ENCODE measurements at regions not wholly inside any gene's neighbourhood (a gene's known extent, or its start where the extent isn't known, plus 50 kb on each side); places are given as distances from the start of the nearest gene placed in this dataset.

DNA sequence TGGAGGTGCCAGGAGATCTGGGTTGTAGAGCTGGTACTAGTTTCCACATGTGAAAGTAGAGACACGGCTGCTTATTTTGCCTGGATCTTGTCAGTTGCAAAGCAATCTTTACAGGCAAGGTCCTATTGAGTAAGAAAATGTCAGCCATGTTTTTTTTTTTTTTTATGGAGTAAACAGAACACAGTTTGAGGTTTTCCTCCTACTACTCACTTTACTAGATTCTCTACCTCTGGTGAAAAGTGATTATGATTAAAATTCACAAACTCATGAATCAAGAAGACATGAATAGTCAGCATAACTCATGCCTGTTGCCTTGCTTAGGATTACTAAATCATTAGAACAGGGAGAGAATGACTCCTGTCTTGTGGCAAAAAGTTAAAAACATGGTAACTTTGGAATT lies 70.1 kb upstream of the PNPT1 start:
- ChIA-PET POLR2A (no interaction called here), CTCF (no interaction called here)
- Mint-ChIP-seq H3K27ac (no peak overlapping the region), H3K27me3 (ENCODE audit: low read depth) (no peaks in the 10 kb centered on the region), H3K4me3 (no peak overlapping the region), H3K4me1 (peaks cover 15% of the 10 kb centered on the region), H3K9me3 (peaks cover 16% of the 10 kb centered on the region), H3K36me3 (peaks cover 5% of the 10 kb centered on the region)
- ATAC-seq (no peak), DNase-seq (ENCODE audit: low spot score) (no peak)
- TF ChIP-seq RELA (CRISPR knock-in tag; IDR thresholded peaks at IDR 0.05; ENCODE audit: borderline replicate concordance) (no peak), ATF1 (CRISPR knock-in tag; IDR thresholded peaks at IDR 0.05) (no peak), ZNF416 (CRISPR knock-in tag; IDR thresholded peaks at IDR 0.05) (no peak), SOX15 (CRISPR knock-in tag; IDR thresholded peaks at IDR 0.05) (no peak), ZBTB21 (CRISPR knock-in tag; IDR thresholded peaks at IDR 0.05; ENCODE audit: borderline replicate concordance) (no peak), GTF2I (CRISPR knock-in tag; conservative IDR thresholded peaks at IDR 0.05) (no peak), JAZF1 (CRISPR knock-in tag; IDR thresholded peaks at IDR 0.05) (no peak), PRRX2 (CRISPR knock-in tag; IDR thresholded peaks at IDR 0.05) (no peak), ZNF671 (CRISPR knock-in tag; IDR thresholded peaks at IDR 0.05) (no peak), EMX1 (CRISPR knock-in tag; IDR thresholded peaks at IDR 0.05) (no peak), FOXP1 (CRISPR knock-in tag; IDR thresholded peaks at IDR 0.05; ENCODE audit: borderline replicate concordance) (no peak), TEAD1 (CRISPR knock-in tag; IDR thresholded peaks at IDR 0.05) (no peak)
- TF ChIP-seq, protein P1, sequence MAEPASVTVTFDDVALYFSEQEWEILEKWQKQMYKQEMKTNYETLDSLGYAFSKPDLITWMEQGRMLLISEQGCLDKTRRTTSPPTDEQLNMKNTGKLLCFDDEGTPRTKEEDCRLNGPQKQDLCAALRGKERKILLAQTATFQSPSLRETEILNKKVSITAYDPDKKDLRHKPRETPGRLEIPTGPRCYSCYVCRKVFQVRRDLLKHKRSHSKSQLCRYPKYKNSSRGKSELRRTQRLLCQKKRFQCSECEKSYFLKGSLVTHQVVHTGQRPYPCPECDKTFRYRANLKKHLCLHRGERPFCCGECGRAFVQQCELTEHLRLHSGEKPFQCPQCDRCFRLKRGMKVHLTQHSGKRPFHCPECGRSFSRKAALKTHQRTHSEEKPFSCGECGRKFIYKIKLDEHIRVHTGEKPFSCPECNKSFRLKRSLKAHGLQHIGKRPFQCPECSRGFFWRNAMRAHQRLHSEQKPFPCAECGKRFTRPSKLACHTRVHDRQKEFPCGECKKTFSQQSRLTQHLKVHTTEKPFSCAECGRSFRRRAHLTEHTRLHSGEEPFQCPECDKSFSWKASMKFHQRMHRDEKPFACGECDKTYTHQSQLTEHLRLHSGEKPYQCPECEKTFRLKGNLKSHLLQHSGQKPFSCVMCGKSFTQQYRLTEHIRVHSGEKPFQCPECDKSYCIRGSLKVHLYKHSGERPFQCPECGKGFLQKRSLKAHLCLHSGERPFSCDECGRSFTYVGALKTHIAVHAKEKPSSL (CRISPR knock-in tag; conservative IDR thresholded peaks at IDR 0.05) = no peak
- TF ChIP-seq, protein P2, sequence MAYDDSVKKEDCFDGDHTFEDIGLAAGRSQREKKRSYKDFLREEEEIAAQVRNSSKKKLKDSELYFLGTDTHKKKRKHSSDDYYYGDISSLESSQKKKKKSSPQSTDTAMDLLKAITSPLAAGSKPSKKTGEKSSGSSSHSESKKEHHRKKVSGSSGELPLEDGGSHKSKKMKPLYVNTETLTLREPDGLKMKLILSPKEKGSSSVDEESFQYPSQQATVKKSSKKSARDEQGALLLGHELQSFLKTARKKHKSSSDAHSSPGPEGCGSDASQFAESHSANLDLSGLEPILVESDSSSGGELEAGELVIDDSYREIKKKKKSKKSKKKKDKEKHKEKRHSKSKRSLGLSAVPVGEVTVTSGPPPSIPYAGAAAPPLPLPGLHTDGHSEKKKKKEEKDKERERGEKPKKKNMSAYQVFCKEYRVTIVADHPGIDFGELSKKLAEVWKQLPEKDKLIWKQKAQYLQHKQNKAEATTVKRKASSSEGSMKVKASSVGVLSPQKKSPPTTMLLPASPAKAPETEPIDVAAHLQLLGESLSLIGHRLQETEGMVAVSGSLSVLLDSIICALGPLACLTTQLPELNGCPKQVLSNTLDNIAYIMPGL (CRISPR knock-in tag; IDR thresholded peaks at IDR 0.05) = no peak
- TF ChIP-seq, protein P3, sequence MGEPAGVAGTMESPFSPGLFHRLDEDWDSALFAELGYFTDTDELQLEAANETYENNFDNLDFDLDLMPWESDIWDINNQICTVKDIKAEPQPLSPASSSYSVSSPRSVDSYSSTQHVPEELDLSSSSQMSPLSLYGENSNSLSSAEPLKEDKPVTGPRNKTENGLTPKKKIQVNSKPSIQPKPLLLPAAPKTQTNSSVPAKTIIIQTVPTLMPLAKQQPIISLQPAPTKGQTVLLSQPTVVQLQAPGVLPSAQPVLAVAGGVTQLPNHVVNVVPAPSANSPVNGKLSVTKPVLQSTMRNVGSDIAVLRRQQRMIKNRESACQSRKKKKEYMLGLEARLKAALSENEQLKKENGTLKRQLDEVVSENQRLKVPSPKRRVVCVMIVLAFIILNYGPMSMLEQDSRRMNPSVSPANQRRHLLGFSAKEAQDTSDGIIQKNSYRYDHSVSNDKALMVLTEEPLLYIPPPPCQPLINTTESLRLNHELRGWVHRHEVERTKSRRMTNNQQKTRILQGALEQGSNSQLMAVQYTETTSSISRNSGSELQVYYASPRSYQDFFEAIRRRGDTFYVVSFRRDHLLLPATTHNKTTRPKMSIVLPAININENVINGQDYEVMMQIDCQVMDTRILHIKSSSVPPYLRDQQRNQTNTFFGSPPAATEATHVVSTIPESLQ (CRISPR knock-in tag; IDR thresholded peaks at IDR 0.05) = no peak
- TF ChIP-seq, protein P4, sequence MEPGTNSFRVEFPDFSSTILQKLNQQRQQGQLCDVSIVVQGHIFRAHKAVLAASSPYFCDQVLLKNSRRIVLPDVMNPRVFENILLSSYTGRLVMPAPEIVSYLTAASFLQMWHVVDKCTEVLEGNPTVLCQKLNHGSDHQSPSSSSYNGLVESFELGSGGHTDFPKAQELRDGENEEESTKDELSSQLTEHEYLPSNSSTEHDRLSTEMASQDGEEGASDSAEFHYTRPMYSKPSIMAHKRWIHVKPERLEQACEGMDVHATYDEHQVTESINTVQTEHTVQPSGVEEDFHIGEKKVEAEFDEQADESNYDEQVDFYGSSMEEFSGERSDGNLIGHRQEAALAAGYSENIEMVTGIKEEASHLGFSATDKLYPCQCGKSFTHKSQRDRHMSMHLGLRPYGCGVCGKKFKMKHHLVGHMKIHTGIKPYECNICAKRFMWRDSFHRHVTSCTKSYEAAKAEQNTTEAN (CRISPR knock-in tag; IDR thresholded peaks at IDR 0.05) = no peak
- TF ChIP-seq, protein P5, sequence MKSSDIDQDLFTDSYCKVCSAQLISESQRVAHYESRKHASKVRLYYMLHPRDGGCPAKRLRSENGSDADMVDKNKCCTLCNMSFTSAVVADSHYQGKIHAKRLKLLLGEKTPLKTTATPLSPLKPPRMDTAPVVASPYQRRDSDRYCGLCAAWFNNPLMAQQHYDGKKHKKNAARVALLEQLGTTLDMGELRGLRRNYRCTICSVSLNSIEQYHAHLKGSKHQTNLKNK (CRISPR knock-in tag; IDR thresholded peaks at IDR 0.05) = no peak
- TF ChIP-seq, protein P6, sequence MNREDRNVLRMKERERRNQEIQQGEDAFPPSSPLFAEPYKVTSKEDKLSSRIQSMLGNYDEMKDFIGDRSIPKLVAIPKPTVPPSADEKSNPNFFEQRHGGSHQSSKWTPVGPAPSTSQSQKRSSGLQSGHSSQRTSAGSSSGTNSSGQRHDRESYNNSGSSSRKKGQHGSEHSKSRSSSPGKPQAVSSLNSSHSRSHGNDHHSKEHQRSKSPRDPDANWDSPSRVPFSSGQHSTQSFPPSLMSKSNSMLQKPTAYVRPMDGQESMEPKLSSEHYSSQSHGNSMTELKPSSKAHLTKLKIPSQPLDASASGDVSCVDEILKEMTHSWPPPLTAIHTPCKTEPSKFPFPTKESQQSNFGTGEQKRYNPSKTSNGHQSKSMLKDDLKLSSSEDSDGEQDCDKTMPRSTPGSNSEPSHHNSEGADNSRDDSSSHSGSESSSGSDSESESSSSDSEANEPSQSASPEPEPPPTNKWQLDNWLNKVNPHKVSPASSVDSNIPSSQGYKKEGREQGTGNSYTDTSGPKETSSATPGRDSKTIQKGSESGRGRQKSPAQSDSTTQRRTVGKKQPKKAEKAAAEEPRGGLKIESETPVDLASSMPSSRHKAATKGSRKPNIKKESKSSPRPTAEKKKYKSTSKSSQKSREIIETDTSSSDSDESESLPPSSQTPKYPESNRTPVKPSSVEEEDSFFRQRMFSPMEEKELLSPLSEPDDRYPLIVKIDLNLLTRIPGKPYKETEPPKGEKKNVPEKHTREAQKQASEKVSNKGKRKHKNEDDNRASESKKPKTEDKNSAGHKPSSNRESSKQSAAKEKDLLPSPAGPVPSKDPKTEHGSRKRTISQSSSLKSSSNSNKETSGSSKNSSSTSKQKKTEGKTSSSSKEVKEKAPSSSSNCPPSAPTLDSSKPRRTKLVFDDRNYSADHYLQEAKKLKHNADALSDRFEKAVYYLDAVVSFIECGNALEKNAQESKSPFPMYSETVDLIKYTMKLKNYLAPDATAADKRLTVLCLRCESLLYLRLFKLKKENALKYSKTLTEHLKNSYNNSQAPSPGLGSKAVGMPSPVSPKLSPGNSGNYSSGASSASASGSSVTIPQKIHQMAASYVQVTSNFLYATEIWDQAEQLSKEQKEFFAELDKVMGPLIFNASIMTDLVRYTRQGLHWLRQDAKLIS (CRISPR knock-in tag; IDR thresholded peaks at IDR 0.05; ENCODE audit: borderline replicate concordance) = no peak
- TF ChIP-seq, protein P7, sequence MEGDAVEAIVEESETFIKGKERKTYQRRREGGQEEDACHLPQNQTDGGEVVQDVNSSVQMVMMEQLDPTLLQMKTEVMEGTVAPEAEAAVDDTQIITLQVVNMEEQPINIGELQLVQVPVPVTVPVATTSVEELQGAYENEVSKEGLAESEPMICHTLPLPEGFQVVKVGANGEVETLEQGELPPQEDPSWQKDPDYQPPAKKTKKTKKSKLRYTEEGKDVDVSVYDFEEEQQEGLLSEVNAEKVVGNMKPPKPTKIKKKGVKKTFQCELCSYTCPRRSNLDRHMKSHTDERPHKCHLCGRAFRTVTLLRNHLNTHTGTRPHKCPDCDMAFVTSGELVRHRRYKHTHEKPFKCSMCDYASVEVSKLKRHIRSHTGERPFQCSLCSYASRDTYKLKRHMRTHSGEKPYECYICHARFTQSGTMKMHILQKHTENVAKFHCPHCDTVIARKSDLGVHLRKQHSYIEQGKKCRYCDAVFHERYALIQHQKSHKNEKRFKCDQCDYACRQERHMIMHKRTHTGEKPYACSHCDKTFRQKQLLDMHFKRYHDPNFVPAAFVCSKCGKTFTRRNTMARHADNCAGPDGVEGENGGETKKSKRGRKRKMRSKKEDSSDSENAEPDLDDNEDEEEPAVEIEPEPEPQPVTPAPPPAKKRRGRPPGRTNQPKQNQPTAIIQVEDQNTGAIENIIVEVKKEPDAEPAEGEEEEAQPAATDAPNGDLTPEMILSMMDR (IDR thresholded peaks at IDR 0.05) = no peak
- TF ChIP-seq, protein P8, sequence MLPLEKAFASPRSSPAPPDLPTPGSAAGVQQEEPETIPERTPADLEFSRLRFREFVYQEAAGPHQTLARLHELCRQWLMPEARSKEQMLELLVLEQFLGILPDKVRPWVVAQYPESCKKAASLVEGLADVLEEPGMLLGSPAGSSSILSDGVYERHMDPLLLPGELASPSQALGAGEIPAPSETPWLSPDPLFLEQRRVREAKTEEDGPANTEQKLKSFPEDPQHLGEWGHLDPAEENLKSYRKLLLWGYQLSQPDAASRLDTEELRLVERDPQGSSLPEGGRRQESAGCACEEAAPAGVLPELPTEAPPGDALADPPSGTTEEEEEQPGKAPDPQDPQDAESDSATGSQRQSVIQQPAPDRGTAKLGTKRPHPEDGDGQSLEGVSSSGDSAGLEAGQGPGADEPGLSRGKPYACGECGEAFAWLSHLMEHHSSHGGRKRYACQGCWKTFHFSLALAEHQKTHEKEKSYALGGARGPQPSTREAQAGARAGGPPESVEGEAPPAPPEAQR (CRISPR knock-in tag; IDR thresholded peaks at IDR 0.05) = no peak
